AG08395 (cell line): ENCODE measurements at regions not wholly inside any gene's neighbourhood (a gene's known extent, or its start where the extent isn't known, plus 50 kb on each side); places are given as distances from the start of the nearest gene placed in this dataset.
"Not testable (repeated sequence)": the region's sequence is repeated elsewhere in the genome, so short reads cannot be mapped to it uniquely, and the experiment has no call there.

ENCODE experiments used
- DNase-seq: peaks from one replicate; pipeline ENCODE4 v3.0.0; 2012; ENCODE audit warnings: mixed read lengths, low spot score

GRCh38 chr1:244297087-244297486 lies 154.6 kb downstream of the ADSS2 start:
- DNase-seq = no peak

DNA sequence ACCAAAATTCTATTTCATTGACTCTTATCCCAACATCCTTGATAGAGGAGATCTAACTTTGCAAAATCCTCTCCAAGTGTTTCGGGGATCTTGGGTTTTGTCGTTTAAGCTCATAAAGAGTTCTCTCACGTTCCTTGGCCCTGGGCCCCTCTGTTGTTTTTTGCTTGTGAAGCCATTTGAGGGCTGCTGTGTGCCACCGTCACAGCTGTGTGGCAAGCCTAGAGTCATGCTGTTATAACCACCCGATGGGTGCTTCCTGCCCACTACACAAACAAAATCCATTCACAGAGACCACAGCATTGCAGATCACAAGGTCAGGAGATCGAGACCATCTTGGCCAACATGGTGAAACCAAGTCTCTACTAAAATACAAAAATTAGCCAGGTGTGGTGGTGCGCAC lies 154.1 kb downstream of the ADSS2 start:
- no peak for DNase-seq

- DNase-seq = not testable (repeated sequence)
These were observed 151.7 kb downstream of the ADSS2 start for GRCh38 chr1:244300029-244300375.

DNA sequence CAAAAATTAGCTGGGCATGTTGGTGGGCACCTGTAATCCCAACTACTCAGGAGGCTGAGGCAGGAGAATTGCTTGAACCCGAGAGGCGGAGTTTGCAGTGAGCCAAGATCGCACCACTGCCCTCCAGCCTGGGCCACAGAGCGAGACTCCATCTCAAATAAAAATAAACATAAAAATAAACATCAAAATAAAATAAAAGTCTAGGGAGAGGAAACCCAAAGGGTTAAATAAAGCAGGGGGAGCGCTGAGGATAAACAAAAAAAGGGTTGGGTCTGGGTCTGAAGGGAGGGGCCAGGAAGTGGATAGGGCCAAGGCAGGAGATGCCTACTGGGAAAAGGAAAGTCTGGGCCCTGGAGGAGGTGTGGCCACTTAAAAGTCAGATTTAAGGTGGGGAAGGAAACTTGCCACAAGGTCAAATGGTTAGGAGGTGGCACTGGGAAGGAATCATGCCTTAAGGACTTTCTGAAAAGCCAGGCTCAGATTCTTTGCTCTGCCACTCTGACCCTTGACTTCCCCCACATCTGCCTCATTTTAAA lies 150.0 kb downstream of the ADSS2 start:
- DNase-seq = no peak

GRCh38 chr1:244302876-244303609 lies 148.7 kb downstream of the ADSS2 start:
- DNase-seq = peak; percentile 50

GRCh38 chr1:244303610-244303969 lies 148.1 kb downstream of the ADSS2 start:
- DNase-seq = no peak

GRCh38 chr1:244304156-244304555 lies 147.6 kb downstream of the ADSS2 start:
- no peak for DNase-seq

DNA sequence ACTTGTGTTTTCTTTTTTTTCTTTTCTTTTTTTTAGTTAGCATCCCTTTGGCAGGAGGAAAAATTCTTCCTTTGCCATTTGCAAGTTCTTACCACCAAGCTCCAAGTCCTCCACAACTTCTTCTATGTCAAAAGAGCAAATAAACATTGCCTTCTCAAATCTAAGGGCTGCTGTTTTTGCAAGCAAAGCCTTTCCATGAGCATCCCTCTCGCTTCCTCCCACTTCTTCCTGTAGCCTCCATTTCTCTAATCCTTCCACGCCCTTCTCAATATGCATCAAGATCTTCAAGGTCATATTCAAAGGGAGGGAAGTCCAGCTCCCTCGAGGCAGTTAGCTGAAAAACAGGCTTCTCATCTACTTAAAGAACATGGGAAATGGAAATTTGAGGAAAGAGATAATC lies 147.1 kb downstream of the ADSS2 start:
- DNase-seq = no peak

- DNase-seq = no peak
These were observed 145.8 kb downstream of the ADSS2 start for GRCh38 chr1:244305776-244306341.

DNA sequence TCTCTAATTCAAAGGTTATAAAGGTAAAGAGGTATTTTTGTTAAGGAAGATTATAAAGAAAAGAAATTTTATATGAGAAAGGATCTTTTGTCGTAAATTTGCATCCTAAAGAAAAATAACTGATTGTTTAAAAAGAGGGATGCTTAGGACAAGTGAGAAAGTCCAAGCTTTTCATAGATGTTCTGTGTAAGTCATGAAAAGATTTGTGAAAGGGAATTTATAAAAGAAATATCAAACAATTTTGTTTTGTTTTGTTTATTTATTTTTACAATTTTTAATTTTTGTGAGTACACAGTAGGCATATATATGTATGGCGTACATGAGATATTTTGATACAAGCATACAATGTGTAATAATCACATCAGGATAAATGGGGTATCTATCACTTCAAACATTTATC lies 145.2 kb downstream of the ADSS2 start:
- no peak for DNase-seq

DNA sequence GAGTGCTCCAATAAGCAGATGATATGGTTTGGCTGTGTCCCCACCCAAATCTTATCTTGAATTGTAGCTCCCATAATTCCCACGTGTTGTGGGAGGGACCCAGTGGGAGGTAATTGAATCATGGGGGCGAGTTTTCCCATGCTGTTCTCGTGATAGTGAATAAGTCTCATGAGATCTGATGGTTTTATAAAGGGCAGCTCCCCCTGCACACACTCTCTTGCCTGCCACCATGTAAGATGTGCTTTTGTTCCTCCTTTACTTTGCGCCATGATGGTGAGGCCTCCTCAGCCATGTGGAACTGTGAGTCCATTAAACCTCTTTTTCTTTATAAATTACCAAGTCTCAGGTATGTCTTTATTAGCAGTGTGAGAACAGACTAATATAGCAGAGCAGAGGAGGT lies 142.5 kb downstream of the ADSS2 start:
- not testable (repeated sequence) for DNase-seq

- no peak for DNase-seq
These were observed 139.8 kb downstream of the ADSS2 start for GRCh38 chr1:244311784-244312532.

GRCh38 chr1:244313346-244313745 lies 138.4 kb downstream of the ADSS2 start:
- DNase-seq = no peak

- DNase-seq = no peak
These were observed 136.7 kb downstream of the ADSS2 start for GRCh38 chr1:244314921-244315559.

- DNase-seq = no peak
These were observed 135.7 kb downstream of the ADSS2 start for GRCh38 chr1:244315996-244316395.

DNA sequence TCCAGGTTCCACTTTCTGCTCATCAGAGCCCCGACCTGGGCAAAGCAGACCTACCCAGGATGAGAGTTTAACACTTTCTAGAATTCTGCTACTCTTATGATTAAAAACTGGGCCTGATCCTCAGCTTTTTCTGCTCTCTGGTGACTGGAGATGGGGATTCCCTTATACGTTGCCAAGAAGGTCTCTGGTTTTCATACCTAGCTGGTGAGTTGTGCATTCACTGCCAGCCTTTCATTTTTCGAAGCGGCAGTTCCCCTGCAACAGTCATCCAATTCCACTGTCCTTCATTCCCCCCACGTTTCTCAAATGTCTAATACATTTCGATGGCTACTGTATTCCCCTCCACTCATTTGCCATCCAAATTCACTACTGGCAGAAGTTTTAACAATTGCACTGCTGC lies 135.3 kb downstream of the ADSS2 start:
- DNase-seq = peak; percentile 45

GRCh38 chr1:244316986-244317655 lies 134.6 kb downstream of the ADSS2 start:
- DNase-seq = no peak

GRCh38 chr1:244318078-244318477 lies 133.6 kb downstream of the ADSS2 start:
- no peak for DNase-seq

DNA sequence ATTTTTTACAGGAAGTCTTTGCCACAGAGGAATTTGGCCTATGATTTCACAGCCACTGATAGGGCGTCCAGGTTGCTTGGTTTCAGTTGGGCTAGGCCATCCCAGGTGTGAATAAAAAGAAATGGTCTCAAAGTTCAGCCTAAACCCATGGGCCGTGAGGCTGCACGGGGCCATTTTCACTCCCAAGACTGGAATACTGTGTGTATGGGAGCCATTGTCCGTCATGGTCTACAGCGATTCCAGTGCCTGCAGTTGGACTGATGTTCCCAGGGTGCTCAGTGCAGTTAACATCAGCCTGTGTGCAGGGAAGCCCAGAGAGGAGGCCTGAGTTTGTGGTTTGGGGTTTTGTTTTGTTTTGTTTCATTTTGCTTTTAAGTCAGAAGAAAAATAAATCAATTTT lies 133.2 kb downstream of the ADSS2 start:
- no peak for DNase-seq

DNA sequence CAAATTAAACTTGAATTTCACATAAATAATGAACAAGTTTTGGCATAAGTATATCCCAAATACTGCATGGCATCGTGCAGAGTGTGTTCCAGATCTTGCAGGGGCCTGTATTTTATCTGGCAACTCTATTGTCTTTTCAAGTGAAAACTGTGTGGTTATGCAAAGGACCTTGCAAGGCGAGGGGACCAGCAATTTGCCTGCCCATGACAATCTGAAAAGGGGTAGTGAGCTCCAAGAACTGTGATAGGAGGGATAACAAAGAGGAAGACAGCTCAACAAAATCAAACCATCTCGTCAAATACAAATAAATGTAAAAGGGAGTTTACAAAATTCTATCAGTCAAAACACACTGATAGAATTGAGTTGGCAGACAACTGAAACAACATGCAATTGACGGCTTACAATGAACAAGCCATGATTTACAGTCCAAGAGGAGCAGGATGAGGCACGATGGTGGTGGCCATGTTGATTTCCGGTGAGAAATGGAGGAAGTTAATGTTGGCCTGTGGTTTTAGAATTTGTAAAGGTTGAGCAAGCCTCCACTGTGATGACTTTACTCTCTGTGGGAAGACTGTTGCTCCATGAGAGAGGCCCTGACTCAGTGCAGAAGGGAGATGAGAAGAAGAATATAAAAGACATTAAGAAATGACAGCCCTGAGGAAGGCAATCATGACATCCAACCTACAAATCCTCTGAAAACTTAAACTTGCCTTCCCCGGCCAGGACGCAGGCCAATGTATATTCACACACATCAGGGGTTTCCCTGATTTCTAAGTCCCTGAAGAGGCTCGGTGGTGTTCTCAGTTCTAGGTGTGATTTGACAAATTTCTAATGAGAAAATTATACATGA lies 132.2 kb downstream of the ADSS2 start:
- DNase-seq = peak; percentile 86

DNA sequence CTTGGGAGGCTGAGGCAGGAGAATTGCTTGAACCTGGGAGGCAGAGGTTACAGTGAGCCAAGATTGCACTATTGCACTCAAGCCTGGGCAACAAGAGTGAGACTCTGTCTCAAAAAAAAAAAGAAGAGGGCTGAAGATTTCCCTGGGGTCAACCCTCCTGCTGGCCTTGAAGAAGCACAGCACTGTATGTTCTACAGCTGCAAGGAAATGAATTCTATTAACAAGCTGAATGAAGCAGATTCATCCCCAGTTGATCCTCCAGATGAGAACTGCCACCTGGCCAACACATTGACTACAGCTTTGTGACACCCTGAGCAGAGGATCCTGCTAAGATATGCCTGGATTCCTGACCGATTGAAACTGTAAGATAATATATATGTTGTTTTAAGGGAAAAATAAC lies 129.5 kb downstream of the ADSS2 start:
- no peak for DNase-seq
